ENCODE measurements at regions not wholly inside any gene's neighbourhood (a gene's known extent, or its start where the extent isn't known, plus 50 kb on each side); places are given as distances from the start of the nearest gene placed in this dataset.

- ATAC-seq (no peak), DNase-seq (no peak)
- no peaks in the 10 kb centered on the region for H3K27me3 ChIP-seq (ENCODE audit: insufficient read depth in 3 of 3, low read length in 2 of 3)
- H3K36me3 ChIP-seq (ENCODE audit: insufficient read depth in 1 of 2, low read depth in 1 of 2): no peaks in the 10 kb centered on the region
- no peak for TF ChIP-seq CTCF (IDR thresholded peaks at IDR 0.05)
- H3K27ac ChIP-seq: no peak overlapping the region
- no peaks in the 10 kb centered on the region for H3K9me3 ChIP-seq
- intact Hi-C loops (cut with DNase I): no loop called here
- H3K4me1 ChIP-seq: no peaks in the 10 kb centered on the region
- 79 to 92% (median 90%) methylated on average over 3 of the region's 3 CpGs for WGBS, 3 donors
- H3K4me3 ChIP-seq: no peak overlapping the region
Measured at GRCh38 chrX:75642811-75643361, 120.0 kb upstream of the ZDHHC15 start.

DNA sequence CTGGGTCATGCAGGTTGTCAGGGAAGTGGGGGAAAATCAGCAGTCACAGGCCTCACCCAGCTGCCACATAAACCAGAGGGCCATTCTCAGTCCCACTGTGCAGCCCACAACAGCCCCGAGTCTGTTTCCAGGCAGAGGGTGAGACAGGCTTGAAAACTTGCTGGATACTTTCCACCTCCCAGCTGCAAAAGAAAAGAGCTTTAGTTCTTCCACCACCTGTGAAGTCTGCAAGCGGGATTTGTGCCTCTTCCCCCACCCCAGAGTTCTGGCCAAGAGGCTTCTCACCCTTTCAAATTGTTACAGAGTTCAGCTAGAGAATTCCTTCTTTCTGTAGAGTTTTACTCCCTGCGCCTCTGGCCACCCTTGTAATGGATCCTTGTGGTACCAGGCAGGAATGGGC lies 115.5 kb upstream of the ZDHHC15 start:
- no peaks in the 10 kb centered on the region for H3K9me3 ChIP-seq
- no peaks in the 10 kb centered on the region for H3K4me1 ChIP-seq
- no peak overlapping the region for H3K27ac ChIP-seq
- intact Hi-C loops (cut with DNase I): no loop called here
- ATAC-seq: no peak
- WGBS, 3 donors: 45 to 50% (median 49%) methylated on average over 3 of the region's 3 CpGs
- DNase-seq: no peak
- no peak for TF ChIP-seq CTCF (IDR thresholded peaks at IDR 0.05)
- no peaks in the 10 kb centered on the region for H3K36me3 ChIP-seq (ENCODE audit: insufficient read depth in 1 of 2, low read depth in 1 of 2)
- H3K4me3 ChIP-seq: no peak overlapping the region
- peaks cover 0 to 4% (median 0%) of the 10 kb centered on the region in 3 donors for H3K27me3 ChIP-seq (ENCODE audit: insufficient read depth in 3 of 3, low read length in 2 of 3)

GRCh38 chrX:75625232-75625631 lies 102.4 kb upstream of the ZDHHC15 start:
- Histone ChIP-seq H3K4me3 (no peak overlapping the region), H3K4me1 (no peaks in the 10 kb centered on the region), H3K27me3 (ENCODE audit: insufficient read depth in 3 of 3, low read length in 2 of 3) (no peaks in the 10 kb centered on the region), H3K9me3 (peaks cover 10% of the 10 kb centered on the region), H3K36me3 (ENCODE audit: insufficient read depth in 1 of 2, low read depth in 1 of 2) (no peaks in the 10 kb centered on the region), H3K27ac (no peak overlapping the region)
- 30 to 80% (median 64%) methylated on average over 1 of the region's 1 CpG for WGBS, 3 donors
- TF ChIP-seq CTCF (IDR thresholded peaks at IDR 0.05): no peak
- DNase-seq (no peak), ATAC-seq (no peak)
- intact Hi-C loops (cut with DNase I): no loop called here

DNA sequence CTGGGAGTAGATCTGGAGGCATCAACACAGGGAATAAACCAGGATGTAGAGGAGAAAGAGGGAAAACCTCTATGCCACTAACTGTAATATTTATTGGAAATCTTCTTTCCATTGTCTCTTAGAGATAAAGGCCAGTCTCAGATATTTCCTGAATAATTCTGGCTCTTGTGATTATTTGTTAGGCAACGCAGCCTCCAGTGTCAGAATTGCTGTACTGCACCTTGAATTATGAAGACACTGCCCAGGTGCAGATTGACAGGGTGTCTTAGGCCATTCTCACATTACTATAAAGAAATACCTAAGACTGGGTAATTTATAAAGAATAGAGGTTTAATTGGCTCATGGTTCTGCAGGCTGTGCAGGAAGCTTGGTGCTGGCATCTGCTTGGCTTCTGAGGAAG lies 100.7 kb upstream of the ZDHHC15 start:
- Histone ChIP-seq H3K27me3 (ENCODE audit: insufficient read depth in 3 of 3, low read length in 2 of 3) (no peaks in the 10 kb centered on the region), H3K4me1 (no peaks in the 10 kb centered on the region), H3K27ac (no peak overlapping the region), H3K9me3 (peaks cover 7% of the 10 kb centered on the region), H3K4me3 (no peak overlapping the region), H3K36me3 (ENCODE audit: insufficient read depth in 1 of 2, low read depth in 1 of 2) (no peaks in the 10 kb centered on the region)
- ATAC-seq (no peak), DNase-seq (no peak)
- TF ChIP-seq CTCF (IDR thresholded peaks at IDR 0.05): no peak
- intact Hi-C loops (cut with DNase I): no loop called here
- WGBS, 3 donors: 53 to 90% (median 87%) methylated on average over 1 of the region's 1 CpG

DNA sequence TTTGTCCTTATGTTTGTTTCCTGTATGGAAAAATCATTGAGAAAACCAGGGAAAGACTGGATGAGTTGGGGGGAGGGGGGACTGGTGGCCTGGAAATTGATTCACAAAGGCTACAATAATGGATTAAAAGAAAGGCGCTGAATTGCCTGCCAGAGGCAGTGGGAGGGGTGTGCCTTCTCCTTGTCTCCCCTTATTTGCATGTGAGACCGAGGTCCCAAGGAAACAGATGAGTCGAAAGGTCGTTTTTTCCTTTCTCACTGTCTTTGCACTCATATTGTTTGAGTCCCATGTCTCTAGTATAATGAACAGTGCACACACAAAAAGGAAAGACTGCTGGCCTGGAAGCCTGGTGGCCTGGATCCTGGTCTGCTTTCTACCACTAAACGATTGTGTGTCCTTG lies 86.6 kb upstream of the ZDHHC15 start:
- no peak for TF ChIP-seq CTCF (IDR thresholded peaks at IDR 0.05)
- no peaks in the 10 kb centered on the region for H3K36me3 ChIP-seq (ENCODE audit: insufficient read depth in 1 of 2, low read depth in 1 of 2)
- ATAC-seq (no peak), DNase-seq (no peak)
- H3K4me3 ChIP-seq: no peak overlapping the region
- intact Hi-C loops (cut with DNase I): no loop called here
- H3K27me3 ChIP-seq (ENCODE audit: insufficient read depth in 3 of 3, low read length in 2 of 3): peaks cover 0 to 9% (median 0%) of the 10 kb centered on the region in 3 donors
- H3K9me3 ChIP-seq: peaks cover 2% of the 10 kb centered on the region
- H3K4me1 ChIP-seq: no peaks in the 10 kb centered on the region
- H3K27ac ChIP-seq: no peak overlapping the region
- 39 to 56% (median 51%) methylated on average over 5 of the region's 5 CpGs for WGBS, 3 donors
